Mesendoderm (in vitro differentiated cells): ENCODE measurements at regions not wholly inside any gene's neighbourhood (a gene's known extent, or its start where the extent isn't known, plus 50 kb on each side); places are given as distances from the start of the nearest gene placed in this dataset.

Experiments used
- DNase-seq: peaks from one replicate; pipeline ENCODE4 v3.0.0; 2013
- H2AK5ac ChIP-seq: 2 replicates; pipeline ENCODE4 v1.6.1; 2013; ENCODE audit warnings: low read length, inconsistent platforms
- H2BK120ac ChIP-seq: 2 replicates; pipeline ENCODE4 v1.6.1; 2013; ENCODE audit warnings: low read depth, mild to moderate bottlenecking, low read length, moderate library complexity, mixed read lengths
- H2BK15ac ChIP-seq: replicated peaks from 2 replicates; pipeline ENCODE4 v1.6.1; 2013; ENCODE audit warnings: low read depth, mild to moderate bottlenecking, moderate library complexity
- H2BK5ac ChIP-seq: 2 replicates; pipeline ENCODE4 v1.6.1; 2013; ENCODE audit warnings: low read length, inconsistent platforms
- H3K18ac ChIP-seq: 2 replicates; pipeline ENCODE4 v1.6.1; 2013; ENCODE audit warnings: mild to moderate bottlenecking, low read length, mixed read lengths
- H3K23ac ChIP-seq: one replicate; pipeline ENCODE4 v1.6.1; 2013; ENCODE audit warnings: low read length
- H3K27ac ChIP-seq: 2 replicates; pipeline ENCODE4 v1.5.1; 2013; ENCODE audit warnings: low read depth, mild to moderate bottlenecking, inconsistent platforms, low read length, moderate library complexity
- H3K27me3 ChIP-seq: 2 replicates; pipeline ENCODE4 v1.6.1; 2013; ENCODE audit warnings: low read length, control low read depth, mild to moderate bottlenecking, inconsistent platforms; ENCODE audit not compliant: insufficient read depth, poor library complexity
- H3K36me3 ChIP-seq: 2 replicates; pipeline ENCODE4 v1.6.1; 2013; ENCODE audit warnings: low read length, inconsistent platforms; ENCODE audit not compliant: control insufficient read depth, insufficient read depth
- H3K4ac ChIP-seq: one replicate; pipeline ENCODE4 v1.6.1; 2013; ENCODE audit warnings: low read depth, mild to moderate bottlenecking, low read length, moderate library complexity
- H3K4me1 ChIP-seq: 2 replicates; pipeline ENCODE4 v1.6.1; 2013; ENCODE audit warnings: low read depth, low read length, inconsistent platforms; ENCODE audit not compliant: control insufficient read depth
- H3K4me2 ChIP-seq: 2 replicates; pipeline ENCODE4 v1.6.1; 2013; ENCODE audit warnings: low read length
- H3K4me3 ChIP-seq: 2 replicates; pipeline ENCODE4 v1.5.1; 2013; ENCODE audit warnings: mild to moderate bottlenecking, low read length
- H3K56ac ChIP-seq: one replicate; pipeline ENCODE4 v1.6.1; 2013; ENCODE audit warnings: low read length
- H3K79me1 ChIP-seq: 2 replicates; pipeline ENCODE4 v1.6.1; 2013; ENCODE audit warnings: low read length, inconsistent platforms
- H3K79me2 ChIP-seq: 2 replicates; pipeline ENCODE4 v1.6.1; 2013; ENCODE audit warnings: mild to moderate bottlenecking, low read length; ENCODE audit not compliant: control insufficient read depth, insufficient read depth
- H3K9ac ChIP-seq: 2 replicates; pipeline ENCODE4 v1.6.1; 2013; ENCODE audit warnings: low read length, inconsistent platforms
- H4K5ac ChIP-seq: one replicate; pipeline ENCODE4 v1.6.1; 2013; ENCODE audit warnings: low read length
- H4K8ac ChIP-seq: one replicate; pipeline ENCODE4 v1.6.1; 2013; ENCODE audit warnings: low read depth, mild to moderate bottlenecking, control low read depth, low read length, moderate library complexity
- WGBS: extraction: QIAGEN DNeasy Blood & Tissue Kit; methylation state at CpG from one replicate; pipeline ENCODE4 v1.1.7; 2013; ENCODE audit warnings: low lambda C conversion rate, missing lambda C conversion rate; ENCODE audit not compliant: insufficient coverage; ENCODE audit errors: extremely low coverage; 5-methylcytosine and 5-hydroxymethylcytosine counted together

- no peak overlapping the region for H2BK15ac ChIP-seq
- H3K27me3 ChIP-seq, result no peaks in the 10 kb centered on the region
- H3K23ac ChIP-seq, result no peak overlapping the region
- WGBS, result no CpG with 5 or more reads among the region's 1 CpG
- H3K56ac ChIP-seq, result no peak overlapping the region
- no peaks in the 10 kb centered on the region for H3K79me1 ChIP-seq
- no peak overlapping the region for H3K4ac ChIP-seq
- H3K9ac ChIP-seq, result no peak overlapping the region
- no peak overlapping the region for H3K4me3 ChIP-seq
- H3K36me3 ChIP-seq, result no peaks in the 10 kb centered on the region
- no peak overlapping the region for H4K5ac ChIP-seq
- DNase-seq, result no peak
- no peak overlapping the region for H3K27ac ChIP-seq
- no peak overlapping the region for H4K8ac ChIP-seq
- no peak overlapping the region for H2BK120ac ChIP-seq
- no peak overlapping the region for H2BK5ac ChIP-seq
- H3K4me1 ChIP-seq, result no peaks in the 10 kb centered on the region
- H3K79me2 ChIP-seq, result no peaks in the 10 kb centered on the region
- H3K18ac ChIP-seq, result no peak overlapping the region
- no peak overlapping the region for H2AK5ac ChIP-seq
- H3K4me2 ChIP-seq, result no peak overlapping the region
Observed at GRCh38 chr1:170290276-170290675, 144.5 kb downstream of the NTMT2 start.

- DNase-seq, result no peak
- Histone ChIP-seq H3K36me3 (no peaks in the 10 kb centered on the region), H4K5ac (no peak overlapping the region), H3K4me1 (no peaks in the 10 kb centered on the region), H3K9ac (no peak overlapping the region), H3K79me1 (no peaks in the 10 kb centered on the region), H3K18ac (no peak overlapping the region), H2BK120ac (no peak overlapping the region), H2BK15ac (no peak overlapping the region), H2BK5ac (no peak overlapping the region), H3K27me3 (no peaks in the 10 kb centered on the region), H3K27ac (no peak overlapping the region), H3K4me2 (no peak overlapping the region), H3K4me3 (no peak overlapping the region), H3K79me2 (no peaks in the 10 kb centered on the region), H4K8ac (no peak overlapping the region), H3K56ac (no peak overlapping the region), H2AK5ac (no peak overlapping the region), H3K4ac (no peak overlapping the region), H3K23ac (no peak overlapping the region)
- WGBS, result no CpG with 5 or more reads among the region's 1 CpG
Observed at GRCh38 chr1:170290991-170291390, 145.2 kb downstream of the NTMT2 start.

- Histone ChIP-seq H3K79me1 (no peaks in the 10 kb centered on the region), H3K18ac (no peak overlapping the region), H4K5ac (no peak overlapping the region), H3K23ac (no peak overlapping the region), H3K56ac (no peak overlapping the region), H3K9ac (no peak overlapping the region), H4K8ac (no peak overlapping the region), H3K4ac (no peak overlapping the region), H3K4me2 (no peak overlapping the region), H2AK5ac (no peak overlapping the region), H3K4me3 (no peak overlapping the region), H3K79me2 (no peaks in the 10 kb centered on the region), H2BK5ac (no peak overlapping the region), H2BK120ac (no peak overlapping the region), H3K36me3 (no peaks in the 10 kb centered on the region), H2BK15ac (no peak overlapping the region), H3K4me1 (no peaks in the 10 kb centered on the region), H3K27me3 (no peaks in the 10 kb centered on the region), H3K27ac (no peak overlapping the region)
- DNase-seq, result no peak
- no CpG with 5 or more reads among the region's 4 CpGs for WGBS
Observed at GRCh38 chr1:170291516-170291915, 145.8 kb downstream of the NTMT2 start.

- H2AK5ac ChIP-seq, result no peak overlapping the region
- no peaks in the 10 kb centered on the region for H3K79me2 ChIP-seq
- WGBS, result no CpG with 5 or more reads among the region's 3 CpGs
- H2BK15ac ChIP-seq, result no peak overlapping the region
- H3K4me3 ChIP-seq, result no peak overlapping the region
- H3K27me3 ChIP-seq, result no peaks in the 10 kb centered on the region
- no peak overlapping the region for H3K23ac ChIP-seq
- H3K4ac ChIP-seq, result no peak overlapping the region
- H3K36me3 ChIP-seq, result no peaks in the 10 kb centered on the region
- H3K4me1 ChIP-seq, result no peaks in the 10 kb centered on the region
- no peak overlapping the region for H3K27ac ChIP-seq
- no peak overlapping the region for H2BK120ac ChIP-seq
- no peak overlapping the region for H3K18ac ChIP-seq
- H3K56ac ChIP-seq, result no peak overlapping the region
- no peak for DNase-seq
- no peak overlapping the region for H3K4me2 ChIP-seq
- no peak overlapping the region for H4K8ac ChIP-seq
- no peak overlapping the region for H3K9ac ChIP-seq
- H2BK5ac ChIP-seq, result no peak overlapping the region
- H4K5ac ChIP-seq, result no peak overlapping the region
- no peaks in the 10 kb centered on the region for H3K79me1 ChIP-seq
Observed at GRCh38 chr1:170296211-170296610, 150.5 kb downstream of the NTMT2 start.

DNA sequence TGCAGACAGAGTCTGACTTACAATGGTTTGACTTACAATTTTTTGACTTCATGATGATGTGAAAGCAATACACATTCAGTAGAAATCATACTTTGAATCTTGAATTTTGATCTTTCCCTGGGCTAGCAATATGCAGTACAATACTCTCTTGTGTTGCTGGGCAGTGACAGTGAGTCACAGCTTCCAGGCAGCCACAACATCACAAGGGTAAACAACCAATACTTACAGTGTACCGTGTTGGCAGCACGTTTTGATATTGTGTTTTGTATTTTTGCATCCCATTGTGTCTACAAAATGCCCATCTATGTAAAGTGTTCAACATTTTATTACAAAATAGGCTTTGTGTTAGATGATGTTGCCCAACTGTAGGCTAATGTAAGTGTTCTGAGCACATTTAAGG lies 150.9 kb downstream of the NTMT2 start:
- WGBS, result no CpG with 5 or more reads among the region's 2 CpGs
- Histone ChIP-seq H3K79me1 (no peaks in the 10 kb centered on the region), H2BK5ac (no peak overlapping the region), H3K4me3 (no peak overlapping the region), H3K18ac (no peak overlapping the region), H4K8ac (no peak overlapping the region), H3K4me1 (no peaks in the 10 kb centered on the region), H2BK15ac (no peak overlapping the region), H2BK120ac (no peak overlapping the region), H2AK5ac (no peak overlapping the region), H3K4ac (no peak overlapping the region), H3K36me3 (no peaks in the 10 kb centered on the region), H3K27ac (no peak overlapping the region), H4K5ac (no peak overlapping the region), H3K56ac (no peak overlapping the region), H3K9ac (no peak overlapping the region), H3K27me3 (no peaks in the 10 kb centered on the region), H3K23ac (no peak overlapping the region), H3K4me2 (no peak overlapping the region), H3K79me2 (no peaks in the 10 kb centered on the region)
- no peak for DNase-seq

DNA sequence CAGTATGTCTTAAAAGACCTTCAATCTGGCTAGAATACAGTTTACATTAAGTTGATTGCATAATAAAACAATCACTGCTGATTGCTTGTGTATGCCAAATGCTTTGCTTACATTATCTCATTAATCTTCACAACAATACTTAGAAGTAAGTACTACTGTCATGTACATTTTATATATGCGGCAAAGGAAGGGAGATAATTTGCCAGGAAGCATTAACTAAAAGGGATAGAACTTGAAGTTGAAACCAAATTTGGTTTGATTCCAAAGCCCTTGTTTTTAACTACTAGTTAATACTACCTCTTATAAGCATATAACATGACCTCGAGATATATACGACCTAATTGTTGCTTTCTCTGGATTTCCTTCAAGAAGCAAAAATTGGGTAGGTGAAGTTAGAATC lies 155.8 kb downstream of the NTMT2 start:
- H3K27ac ChIP-seq, result no peak overlapping the region
- H3K4me3 ChIP-seq, result no peak overlapping the region
- no peak overlapping the region for H2BK120ac ChIP-seq
- no peak overlapping the region for H3K23ac ChIP-seq
- H2AK5ac ChIP-seq, result no peak overlapping the region
- H4K8ac ChIP-seq, result no peak overlapping the region
- no peaks in the 10 kb centered on the region for H3K79me2 ChIP-seq
- H3K56ac ChIP-seq, result no peak overlapping the region
- H3K4ac ChIP-seq, result no peak overlapping the region
- WGBS, result no CpG with 5 or more reads among the region's 3 CpGs
- no peak overlapping the region for H3K4me2 ChIP-seq
- no peaks in the 10 kb centered on the region for H3K27me3 ChIP-seq
- no peak overlapping the region for H4K5ac ChIP-seq
- H3K4me1 ChIP-seq, result no peaks in the 10 kb centered on the region
- DNase-seq, result no peak
- H3K79me1 ChIP-seq, result no peaks in the 10 kb centered on the region
- H3K18ac ChIP-seq, result no peak overlapping the region
- no peaks in the 10 kb centered on the region for H3K36me3 ChIP-seq
- no peak overlapping the region for H3K9ac ChIP-seq
- no peak overlapping the region for H2BK5ac ChIP-seq
- H2BK15ac ChIP-seq, result no peak overlapping the region
